ENCODE measurements at regions not wholly inside any gene's neighbourhood (a gene's known extent, or its start where the extent isn't known, plus 50 kb on each side); places are given as distances from the start of the nearest gene placed in this dataset.

DNA sequence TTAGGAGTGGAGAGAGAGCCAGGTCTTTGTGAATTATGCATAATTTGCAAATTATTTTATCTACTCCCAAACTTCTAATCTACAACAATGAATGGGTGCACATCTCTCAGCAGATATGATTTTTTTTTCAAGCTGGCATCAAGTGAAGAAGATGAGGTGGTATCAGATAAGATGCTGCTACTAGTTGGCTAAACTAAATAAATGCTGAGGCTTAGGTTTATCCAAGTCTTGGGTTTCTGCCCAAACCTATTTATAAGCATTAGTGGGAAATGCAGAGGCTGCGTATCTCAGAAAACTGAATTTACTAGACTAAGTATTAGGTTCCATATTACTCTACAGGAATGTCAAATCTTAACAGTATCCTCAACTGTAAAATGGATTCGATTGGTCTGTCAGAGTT, 703.0 kb upstream of the CELF2 start:
- FAIRE-seq (no peak), DNase-seq (ENCODE audit: low read depth) (no peak)
- H3K27ac ChIP-seq (ENCODE audit: low read depth, low read length), result no peak overlapping the region
- no peak overlapping the region for H3K4me3 ChIP-seq (ENCODE audit: insufficient read depth, low read depth, low read length)
- H3K4me2 ChIP-seq (ENCODE audit: low read length), result no peak overlapping the region
- H3K9ac ChIP-seq (ENCODE audit: low read length), result no peak overlapping the region
- Mint-ChIP-seq H3K9me3 (ENCODE audit: unreplicated experiment) (no peaks in the 10 kb centered on the region), H3K27me3 (ENCODE audit: low read depth, unreplicated experiment) (no peaks in the 10 kb centered on the region), H3K27ac (ENCODE audit: unreplicated experiment) (no peak overlapping the region), H3K4me3 (ENCODE audit: unreplicated experiment) (no peak overlapping the region), H3K4me1 (ENCODE audit: low read depth, unreplicated experiment) (peaks cover 7% of the 10 kb centered on the region), H3K36me3 (ENCODE audit: low read depth, unreplicated experiment) (no peaks in the 10 kb centered on the region)
- no peaks in the 10 kb centered on the region for H4K20me1 ChIP-seq (ENCODE audit: insufficient read depth, low read length)
- no peaks in the 10 kb centered on the region for H3K36me3 ChIP-seq (ENCODE audit: insufficient read depth, low read length)
- H3K4me1 ChIP-seq (ENCODE audit: insufficient read depth, low read length), result no peaks in the 10 kb centered on the region
- no peak overlapping the region for H2AFZ ChIP-seq (ENCODE audit: low read depth, low read length)
- no peaks in the 10 kb centered on the region for H3K79me2 ChIP-seq (ENCODE audit: insufficient read depth, low read length)
- no peak for TF ChIP-seq EZH2 (IDR thresholded peaks at IDR 0.05; ENCODE audit: insufficient read depth, low read length)
- TF ChIP-seq, protein P1, sequence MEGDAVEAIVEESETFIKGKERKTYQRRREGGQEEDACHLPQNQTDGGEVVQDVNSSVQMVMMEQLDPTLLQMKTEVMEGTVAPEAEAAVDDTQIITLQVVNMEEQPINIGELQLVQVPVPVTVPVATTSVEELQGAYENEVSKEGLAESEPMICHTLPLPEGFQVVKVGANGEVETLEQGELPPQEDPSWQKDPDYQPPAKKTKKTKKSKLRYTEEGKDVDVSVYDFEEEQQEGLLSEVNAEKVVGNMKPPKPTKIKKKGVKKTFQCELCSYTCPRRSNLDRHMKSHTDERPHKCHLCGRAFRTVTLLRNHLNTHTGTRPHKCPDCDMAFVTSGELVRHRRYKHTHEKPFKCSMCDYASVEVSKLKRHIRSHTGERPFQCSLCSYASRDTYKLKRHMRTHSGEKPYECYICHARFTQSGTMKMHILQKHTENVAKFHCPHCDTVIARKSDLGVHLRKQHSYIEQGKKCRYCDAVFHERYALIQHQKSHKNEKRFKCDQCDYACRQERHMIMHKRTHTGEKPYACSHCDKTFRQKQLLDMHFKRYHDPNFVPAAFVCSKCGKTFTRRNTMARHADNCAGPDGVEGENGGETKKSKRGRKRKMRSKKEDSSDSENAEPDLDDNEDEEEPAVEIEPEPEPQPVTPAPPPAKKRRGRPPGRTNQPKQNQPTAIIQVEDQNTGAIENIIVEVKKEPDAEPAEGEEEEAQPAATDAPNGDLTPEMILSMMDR (IDR thresholded peaks at IDR 0.05; ENCODE audit: insufficient read depth, low read depth, low read length), result no peak
- no peaks in the 10 kb centered on the region for H3K27me3 ChIP-seq (ENCODE audit: insufficient read depth, low read length)
- no peaks in the 10 kb centered on the region for H3K9me3 ChIP-seq (ENCODE audit: insufficient read depth, low read depth, low read length)

GRCh38 chr10:10315989-10316388, 701.7 kb upstream of the CELF2 start:
- Mint-ChIP-seq H3K27ac (ENCODE audit: unreplicated experiment) (no peak overlapping the region), H3K4me1 (ENCODE audit: low read depth, unreplicated experiment) (peaks cover 7% of the 10 kb centered on the region), H3K9me3 (ENCODE audit: unreplicated experiment) (no peaks in the 10 kb centered on the region), H3K27me3 (ENCODE audit: low read depth, unreplicated experiment) (no peaks in the 10 kb centered on the region), H3K4me3 (ENCODE audit: unreplicated experiment) (no peak overlapping the region), H3K36me3 (ENCODE audit: low read depth, unreplicated experiment) (no peaks in the 10 kb centered on the region)
- TF ChIP-seq, protein P1 (IDR thresholded peaks at IDR 0.05; ENCODE audit: insufficient read depth, low read depth, low read length), result no peak
- Histone ChIP-seq H3K9me3 (ENCODE audit: insufficient read depth, low read depth, low read length) (no peaks in the 10 kb centered on the region), H3K9ac (ENCODE audit: low read length) (no peak overlapping the region), H3K4me3 (ENCODE audit: insufficient read depth, low read depth, low read length) (no peak overlapping the region), H3K36me3 (ENCODE audit: insufficient read depth, low read length) (no peaks in the 10 kb centered on the region), H4K20me1 (ENCODE audit: insufficient read depth, low read length) (no peaks in the 10 kb centered on the region), H2AFZ (ENCODE audit: low read depth, low read length) (no peak overlapping the region), H3K4me2 (ENCODE audit: low read length) (no peak overlapping the region), H3K4me1 (ENCODE audit: insufficient read depth, low read length) (no peaks in the 10 kb centered on the region), H3K27me3 (ENCODE audit: insufficient read depth, low read length) (no peaks in the 10 kb centered on the region), H3K27ac (ENCODE audit: low read depth, low read length) (no peak overlapping the region), H3K79me2 (ENCODE audit: insufficient read depth, low read length) (no peaks in the 10 kb centered on the region)
- no peak for FAIRE-seq
- DNase-seq (ENCODE audit: low read depth), result no peak

DNA sequence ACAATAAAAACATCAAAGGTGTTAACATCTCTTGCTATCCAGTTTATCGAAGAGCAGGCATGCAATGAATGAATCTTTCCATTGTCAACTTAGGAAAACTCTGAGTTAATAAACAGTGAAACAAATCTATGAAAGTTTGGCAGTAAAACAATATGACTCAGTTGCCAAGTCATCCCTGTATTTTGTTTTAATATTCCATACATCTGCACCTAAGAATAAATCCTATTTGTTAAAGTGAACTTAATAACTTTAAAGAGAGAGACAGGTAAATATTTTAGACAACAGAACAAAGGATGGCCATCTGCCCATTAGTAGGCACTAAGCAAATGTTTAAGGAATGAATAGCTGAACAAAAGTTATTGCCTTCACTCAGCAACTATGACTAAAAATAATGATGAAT, 700.5 kb upstream of the CELF2 start:
- H3K27ac ChIP-seq (ENCODE audit: low read depth, low read length), result no peak overlapping the region
- H3K9me3 Mint-ChIP-seq (ENCODE audit: unreplicated experiment), result no peaks in the 10 kb centered on the region
- H3K4me2 ChIP-seq (ENCODE audit: low read length), result no peak overlapping the region
- no peak for TF ChIP-seq EZH2 (IDR thresholded peaks at IDR 0.05; ENCODE audit: insufficient read depth, low read length)
- TF ChIP-seq, protein P1 (IDR thresholded peaks at IDR 0.05; ENCODE audit: insufficient read depth, low read depth, low read length), result no peak
- no peak overlapping the region for H3K9ac ChIP-seq (ENCODE audit: low read length)
- no peaks in the 10 kb centered on the region for H3K27me3 ChIP-seq (ENCODE audit: insufficient read depth, low read length)
- H3K27ac Mint-ChIP-seq (ENCODE audit: unreplicated experiment), result no peak overlapping the region
- H3K4me3 Mint-ChIP-seq (ENCODE audit: unreplicated experiment), result no peak overlapping the region
- no peaks in the 10 kb centered on the region for H3K9me3 ChIP-seq (ENCODE audit: insufficient read depth, low read depth, low read length)
- no peak overlapping the region for H2AFZ ChIP-seq (ENCODE audit: low read depth, low read length)
- no peaks in the 10 kb centered on the region for H3K36me3 ChIP-seq (ENCODE audit: insufficient read depth, low read length)
- H3K79me2 ChIP-seq (ENCODE audit: insufficient read depth, low read length), result no peaks in the 10 kb centered on the region
- H3K4me3 ChIP-seq (ENCODE audit: insufficient read depth, low read depth, low read length), result no peak overlapping the region
- H3K27me3 Mint-ChIP-seq (ENCODE audit: low read depth, unreplicated experiment), result no peaks in the 10 kb centered on the region
- H3K36me3 Mint-ChIP-seq (ENCODE audit: low read depth, unreplicated experiment), result no peaks in the 10 kb centered on the region
- peaks cover 7% of the 10 kb centered on the region for H3K4me1 Mint-ChIP-seq (ENCODE audit: low read depth, unreplicated experiment)
- no peak for DNase-seq (ENCODE audit: low read depth)
- no peak for FAIRE-seq
- no peaks in the 10 kb centered on the region for H3K4me1 ChIP-seq (ENCODE audit: insufficient read depth, low read length)
- H4K20me1 ChIP-seq (ENCODE audit: insufficient read depth, low read length), result no peaks in the 10 kb centered on the region
